ENCODE measurements at regions not wholly inside any gene's neighbourhood (a gene's known extent, or its start where the extent isn't known, plus 50 kb on each side); places are given as distances from the start of the nearest gene placed in this dataset.

- no peaks in the 10 kb centered on the region for H3K9me3 Mint-ChIP-seq
- H3K27me3 Mint-ChIP-seq (ENCODE audit: low read depth, poor library complexity), result peaks cover 8% of the 10 kb centered on the region
- no peaks in the 10 kb centered on the region for H3K36me3 Mint-ChIP-seq (ENCODE audit: low read depth)
- H3K4me1 Mint-ChIP-seq, result no peaks in the 10 kb centered on the region
- TF ChIP-seq, protein P1, sequence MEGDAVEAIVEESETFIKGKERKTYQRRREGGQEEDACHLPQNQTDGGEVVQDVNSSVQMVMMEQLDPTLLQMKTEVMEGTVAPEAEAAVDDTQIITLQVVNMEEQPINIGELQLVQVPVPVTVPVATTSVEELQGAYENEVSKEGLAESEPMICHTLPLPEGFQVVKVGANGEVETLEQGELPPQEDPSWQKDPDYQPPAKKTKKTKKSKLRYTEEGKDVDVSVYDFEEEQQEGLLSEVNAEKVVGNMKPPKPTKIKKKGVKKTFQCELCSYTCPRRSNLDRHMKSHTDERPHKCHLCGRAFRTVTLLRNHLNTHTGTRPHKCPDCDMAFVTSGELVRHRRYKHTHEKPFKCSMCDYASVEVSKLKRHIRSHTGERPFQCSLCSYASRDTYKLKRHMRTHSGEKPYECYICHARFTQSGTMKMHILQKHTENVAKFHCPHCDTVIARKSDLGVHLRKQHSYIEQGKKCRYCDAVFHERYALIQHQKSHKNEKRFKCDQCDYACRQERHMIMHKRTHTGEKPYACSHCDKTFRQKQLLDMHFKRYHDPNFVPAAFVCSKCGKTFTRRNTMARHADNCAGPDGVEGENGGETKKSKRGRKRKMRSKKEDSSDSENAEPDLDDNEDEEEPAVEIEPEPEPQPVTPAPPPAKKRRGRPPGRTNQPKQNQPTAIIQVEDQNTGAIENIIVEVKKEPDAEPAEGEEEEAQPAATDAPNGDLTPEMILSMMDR (IDR thresholded peaks at IDR 0.05), result no peak
- no peak for DNase-seq
- H3K4me3 Mint-ChIP-seq, result no peak overlapping the region
- H3K27ac Mint-ChIP-seq, result no peak overlapping the region
Observed at GRCh38 chr12:114789276-114789675, 105.3 kb upstream of the TBX3 start.

- Mint-ChIP-seq H3K9me3 (no peaks in the 10 kb centered on the region), H3K4me1 (peaks cover 14% of the 10 kb centered on the region), H3K27me3 (ENCODE audit: low read depth, poor library complexity) (peaks cover 8% of the 10 kb centered on the region), H3K4me3 (no peak overlapping the region), H3K27ac (no peak overlapping the region), H3K36me3 (ENCODE audit: low read depth) (no peaks in the 10 kb centered on the region)
- TF ChIP-seq, protein P1 (IDR thresholded peaks at IDR 0.05), result no peak
- no peak for DNase-seq
Observed at GRCh38 chr12:114784526-114784925, 100.6 kb upstream of the TBX3 start.

DNA sequence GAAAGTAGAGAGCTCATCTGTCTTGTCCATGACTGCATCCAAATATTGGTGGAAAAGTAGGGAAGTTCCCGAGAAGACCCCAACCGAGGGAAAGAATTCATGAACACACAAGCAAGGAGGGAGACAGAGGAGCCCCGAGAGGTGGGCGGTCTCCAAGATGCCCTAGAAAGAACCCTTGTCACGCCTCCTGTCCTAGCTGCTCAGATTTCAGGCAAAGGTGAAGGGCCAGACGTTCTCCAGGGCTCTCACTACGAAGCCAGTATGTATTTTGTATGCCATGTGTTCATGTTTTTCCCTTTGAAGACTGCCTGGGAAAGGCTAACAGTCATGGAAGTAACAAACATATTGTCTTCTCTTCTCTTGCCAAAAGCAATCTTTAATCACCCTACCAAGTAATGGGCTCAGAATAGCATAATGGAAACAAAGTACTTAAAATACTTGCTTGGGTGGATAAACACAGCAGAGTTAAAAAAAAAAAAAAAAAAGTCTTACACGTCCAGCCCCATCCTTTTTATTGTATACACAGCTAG lies 99.2 kb upstream of the TBX3 start:
- Mint-ChIP-seq H3K36me3 (ENCODE audit: low read depth) (no peaks in the 10 kb centered on the region), H3K4me1 (peaks cover 19% of the 10 kb centered on the region), H3K9me3 (no peaks in the 10 kb centered on the region), H3K27ac (no peak overlapping the region), H3K27me3 (ENCODE audit: low read depth, poor library complexity) (peaks cover 8% of the 10 kb centered on the region), H3K4me3 (no peak overlapping the region)
- no peak for DNase-seq
- TF ChIP-seq, protein P1 (IDR thresholded peaks at IDR 0.05), result no peak

DNA sequence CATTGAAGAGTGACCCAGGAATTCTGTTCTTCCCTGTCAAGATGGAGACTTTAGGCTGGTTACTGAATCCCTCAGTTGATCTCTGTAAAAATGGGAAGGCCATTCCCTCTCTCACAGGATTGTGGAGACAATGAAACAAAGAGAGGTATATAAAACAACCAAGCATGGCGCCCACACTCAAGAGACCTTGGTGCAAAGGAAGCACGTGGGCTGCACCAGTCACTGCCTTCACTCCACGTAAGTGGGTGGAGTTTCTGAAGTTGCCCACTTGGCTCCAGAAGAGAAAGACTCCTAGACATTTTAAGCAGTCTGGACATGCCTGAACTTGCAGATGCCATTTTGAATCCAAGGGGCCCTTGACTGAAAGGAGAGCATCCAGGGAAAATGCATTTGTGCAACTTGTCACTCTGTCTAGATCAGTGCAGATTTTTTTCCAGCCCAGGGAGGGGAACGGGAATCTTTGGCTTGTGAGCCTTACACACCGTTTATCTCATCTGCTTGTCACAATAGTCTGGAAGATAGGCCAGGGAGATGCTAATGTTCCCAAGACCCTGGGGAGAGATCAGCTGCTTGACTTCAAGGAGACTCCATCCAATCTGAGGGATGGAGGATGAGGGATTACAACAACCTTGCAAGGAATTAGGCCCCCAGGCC lies 96.9 kb upstream of the TBX3 start:
- Mint-ChIP-seq H3K27me3 (ENCODE audit: low read depth, poor library complexity) (peaks cover 11% of the 10 kb centered on the region), H3K4me1 (peaks cover 19% of the 10 kb centered on the region), H3K9me3 (peaks cover 3% of the 10 kb centered on the region), H3K36me3 (ENCODE audit: low read depth) (no peaks in the 10 kb centered on the region), H3K4me3 (no peak overlapping the region), H3K27ac (no peak overlapping the region)
- TF ChIP-seq, protein P1 (IDR thresholded peaks at IDR 0.05), result no peak
- no peak for DNase-seq

DNA sequence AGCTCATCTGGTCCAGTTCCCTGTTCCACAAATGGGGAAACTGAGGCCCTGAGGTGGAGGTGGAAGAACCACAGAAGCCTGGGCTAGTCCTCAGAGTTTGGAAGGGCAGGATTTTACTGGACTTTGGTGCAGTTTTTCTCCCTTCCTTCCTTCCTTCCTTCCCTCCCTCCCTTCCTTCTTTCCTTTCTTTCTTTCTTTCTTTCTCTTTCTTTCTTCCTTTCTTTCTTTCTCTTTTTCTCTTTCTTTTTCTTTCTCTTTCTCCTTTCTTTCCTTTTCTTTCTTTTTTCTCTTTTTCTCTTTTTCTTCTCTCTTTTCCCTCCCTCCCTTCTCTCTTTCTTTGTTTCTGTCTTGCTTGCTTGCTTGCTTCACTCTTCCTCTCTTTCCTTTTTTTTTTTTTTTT lies 95.7 kb upstream of the TBX3 start:
- TF ChIP-seq, protein P1 (IDR thresholded peaks at IDR 0.05), result no peak
- H3K36me3 Mint-ChIP-seq (ENCODE audit: low read depth), result no peaks in the 10 kb centered on the region
- H3K4me3 Mint-ChIP-seq, result no peak overlapping the region
- H3K4me1 Mint-ChIP-seq, result peaks cover 19% of the 10 kb centered on the region
- H3K27me3 Mint-ChIP-seq (ENCODE audit: low read depth, poor library complexity), result peaks cover 11% of the 10 kb centered on the region
- peaks cover 9% of the 10 kb centered on the region for H3K9me3 Mint-ChIP-seq
- peak overlapping the region; percentile 42 for H3K27ac Mint-ChIP-seq
- no peak for DNase-seq

GRCh38 chr12:114779186-114779585 lies 95.2 kb upstream of the TBX3 start:
- no peak for DNase-seq
- H3K36me3 Mint-ChIP-seq (ENCODE audit: low read depth), result no peaks in the 10 kb centered on the region
- peaks cover 19% of the 10 kb centered on the region for H3K4me1 Mint-ChIP-seq
- H3K27me3 Mint-ChIP-seq (ENCODE audit: low read depth, poor library complexity), result peaks cover 11% of the 10 kb centered on the region
- peaks cover 13% of the 10 kb centered on the region for H3K9me3 Mint-ChIP-seq
- no peak overlapping the region for H3K4me3 Mint-ChIP-seq
- TF ChIP-seq, protein P1 (IDR thresholded peaks at IDR 0.05), result no peak
- peak overlapping the region; percentile 42 for H3K27ac Mint-ChIP-seq

Data from nephron progenitor cell (in vitro differentiated cells).